Stimulated activated CD4-positive, alpha-beta T cell treated with anti-CD3 and anti-CD28 coated beads, Interleukin-15, amount 100 ng/mL, for 48 hours (primary cell): ENCODE measurements at regions not wholly inside any gene's neighbourhood (a gene's known extent, or its start where the extent isn't known, plus 50 kb on each side); places are given as distances from the start of the nearest gene placed in this dataset.

ENCODE experiments used
- DNase-seq, 2 donors: peaks; one replicate each; pipeline ENCODE4 v3.0.0-alpha.2; 2020; ENCODE audit warnings: low read depth in 2 of 2

DNA sequence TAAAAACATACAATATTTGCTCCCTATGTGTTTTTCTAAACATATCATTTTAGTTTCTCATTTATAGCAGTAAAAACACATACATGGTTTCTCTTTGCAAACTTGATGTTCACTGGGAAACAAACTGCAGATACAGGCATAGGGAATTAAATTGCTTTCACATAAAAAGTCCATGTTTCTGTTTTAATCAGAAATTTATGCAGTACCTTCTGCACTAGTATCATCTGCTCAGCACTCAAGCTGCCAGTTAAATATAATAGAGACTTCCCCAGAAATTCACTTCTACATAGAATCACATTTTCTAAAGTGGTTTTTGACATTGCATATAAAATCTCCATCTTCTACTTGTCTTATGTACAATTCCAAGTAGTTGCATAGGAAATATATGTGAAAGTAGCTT lies 1107.3 kb upstream of the NRXN1 start:
- DNase-seq = no peak

DNA sequence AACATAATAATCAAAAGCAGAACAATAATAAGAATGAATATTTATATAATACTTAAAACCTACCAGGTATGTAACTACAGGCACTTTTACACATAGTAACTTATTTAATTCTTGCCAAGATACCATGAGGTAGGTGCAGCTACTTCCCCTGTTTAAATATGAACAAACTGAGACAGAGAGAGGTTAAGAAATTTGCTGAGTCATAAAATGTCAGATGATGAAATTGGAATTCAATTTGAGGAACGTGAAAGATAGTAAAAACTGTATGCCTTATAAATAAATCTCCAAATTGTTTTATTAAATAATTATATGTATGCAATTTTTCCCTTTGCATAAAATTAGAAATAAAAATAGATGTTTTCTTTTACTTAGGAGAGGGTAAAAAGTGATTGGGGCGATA lies 1103.3 kb upstream of the NRXN1 start:
- DNase-seq = no peak

DNA sequence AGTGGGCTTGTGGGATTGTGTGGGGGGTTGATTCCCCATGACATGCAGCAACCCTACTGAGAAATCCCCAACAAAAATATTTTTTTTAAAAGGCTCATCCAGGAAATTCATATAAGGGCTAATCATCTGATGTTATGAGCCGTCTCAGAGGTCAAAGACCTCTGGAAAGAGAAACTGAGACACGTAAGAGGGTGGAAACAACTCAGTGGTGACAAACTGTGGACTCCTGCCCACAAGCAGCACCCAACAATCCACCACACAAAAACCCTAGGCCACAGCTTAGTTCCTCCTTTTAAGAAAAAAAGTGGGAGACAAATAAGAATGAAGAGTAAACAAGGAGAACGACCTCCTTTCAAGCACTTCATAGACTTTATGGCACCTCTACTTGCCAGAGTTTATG lies 1096.1 kb upstream of the NRXN1 start:
- DNase-seq = no peak

DNA sequence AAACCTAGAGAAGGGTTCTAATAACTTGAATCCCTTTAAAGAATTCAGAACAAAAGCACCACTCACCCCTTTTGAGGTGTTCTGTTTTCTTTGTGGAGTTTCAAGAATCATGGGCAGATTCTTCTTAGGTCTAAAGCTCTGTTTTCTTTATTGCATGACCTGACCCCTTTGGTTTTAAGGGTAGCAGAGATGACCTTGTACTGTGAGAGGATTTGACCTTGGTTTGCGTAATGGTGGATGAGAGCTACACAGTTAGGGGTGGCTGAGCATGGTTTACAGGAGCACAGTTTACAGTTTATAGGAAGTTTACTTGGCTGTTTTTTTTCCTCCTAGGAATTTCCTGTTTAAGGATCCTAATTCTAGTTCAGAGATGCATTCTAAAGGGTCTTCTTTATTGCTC lies 1095.6 kb upstream of the NRXN1 start:
- no peak for DNase-seq

DNA sequence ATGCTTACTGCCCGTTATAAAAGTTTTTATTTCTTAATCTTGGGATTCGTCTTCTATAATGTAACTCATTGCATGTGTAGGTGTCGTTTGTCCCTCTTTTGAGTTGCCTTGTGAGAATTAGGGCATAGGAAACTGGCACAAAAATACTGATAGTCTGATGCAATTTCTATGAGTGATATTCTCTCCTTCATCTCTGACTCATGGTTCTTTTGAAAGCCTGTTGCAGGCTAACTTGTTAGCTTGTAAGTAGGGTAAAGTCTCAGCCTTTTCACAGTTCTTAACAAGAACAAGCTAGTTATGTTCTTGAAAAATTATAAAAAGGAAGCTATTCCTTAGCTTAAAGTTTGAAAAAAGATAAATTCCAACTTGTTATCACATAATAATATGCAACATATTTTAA lies 1085.4 kb upstream of the NRXN1 start:
- no peak for DNase-seq

DNA sequence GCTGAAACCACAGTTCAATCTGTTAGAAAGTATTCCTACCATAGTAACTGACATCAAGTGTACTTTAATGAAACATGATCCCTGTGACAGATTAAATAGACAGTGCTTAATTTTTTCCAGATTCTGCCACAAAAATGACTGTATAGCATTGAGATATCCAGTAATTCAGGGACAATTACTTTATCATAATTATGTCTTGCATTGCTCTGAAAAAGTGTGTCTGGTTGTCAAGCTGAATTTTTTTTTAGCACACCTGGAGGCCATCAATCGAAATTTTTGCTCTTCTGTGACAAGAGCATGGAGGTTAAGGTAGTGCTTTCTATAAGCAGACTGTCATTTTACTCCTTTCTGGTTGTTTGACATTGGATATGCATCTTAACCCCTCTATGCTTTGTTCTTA lies 1083.8 kb upstream of the NRXN1 start:
- DNase-seq = no peak

DNA sequence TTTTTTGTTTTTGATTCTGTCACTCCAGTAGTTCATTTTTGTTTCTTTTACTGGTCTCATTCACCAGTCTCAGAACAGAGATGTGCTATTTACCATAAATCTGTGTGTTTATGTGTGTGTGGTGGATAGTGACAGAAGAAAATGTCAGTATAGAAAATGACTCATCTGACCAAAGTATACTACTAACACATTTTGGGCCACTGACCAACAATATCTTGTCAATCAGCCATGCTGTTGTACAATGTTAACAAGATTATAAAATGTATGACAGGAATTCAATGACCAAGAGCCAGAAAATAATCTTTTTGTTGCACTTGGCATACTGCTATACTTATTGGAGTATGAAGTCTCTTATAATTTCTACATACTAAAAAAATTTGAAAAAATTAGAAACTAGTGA lies 1081.4 kb upstream of the NRXN1 start:
- no peak for DNase-seq

DNA sequence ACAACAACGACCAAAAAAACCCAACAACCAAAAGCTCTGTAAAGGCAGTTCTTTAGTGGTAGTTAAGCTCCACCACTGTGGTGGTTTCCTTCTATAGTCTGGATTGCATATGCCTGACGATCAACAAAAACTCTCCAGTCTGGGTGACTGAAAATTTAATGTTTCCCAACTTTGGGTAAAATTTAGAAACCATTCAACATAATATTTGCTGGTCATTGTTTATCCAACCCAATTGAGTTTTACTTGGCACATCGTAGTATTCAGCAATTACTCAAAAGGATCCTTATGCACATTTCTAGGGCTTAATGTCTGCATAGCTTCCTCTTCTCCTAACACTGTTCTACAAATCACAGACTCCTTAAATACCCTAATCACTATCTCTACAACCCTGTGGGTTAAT lies 1080.2 kb upstream of the NRXN1 start:
- no peak for DNase-seq

DNA sequence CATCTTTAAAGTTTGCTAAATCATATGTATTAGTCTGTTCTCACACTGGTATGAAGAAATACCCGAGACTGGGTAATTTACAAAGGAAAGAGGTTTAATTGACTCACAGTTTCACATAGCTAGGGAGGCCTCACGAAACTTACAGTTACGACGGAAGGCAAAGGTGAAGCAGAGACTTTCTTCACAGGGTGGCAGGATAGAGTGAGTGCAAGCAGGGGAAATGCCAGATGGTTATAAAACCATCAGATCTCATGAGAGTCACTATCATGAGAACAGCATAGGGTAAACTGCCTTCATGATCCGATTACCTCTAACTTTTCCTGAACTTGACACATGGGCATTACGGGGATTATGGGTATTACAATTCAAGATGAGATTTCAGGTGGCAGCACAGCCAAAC lies 1075.2 kb upstream of the NRXN1 start:
- DNase-seq = no peak

DNA sequence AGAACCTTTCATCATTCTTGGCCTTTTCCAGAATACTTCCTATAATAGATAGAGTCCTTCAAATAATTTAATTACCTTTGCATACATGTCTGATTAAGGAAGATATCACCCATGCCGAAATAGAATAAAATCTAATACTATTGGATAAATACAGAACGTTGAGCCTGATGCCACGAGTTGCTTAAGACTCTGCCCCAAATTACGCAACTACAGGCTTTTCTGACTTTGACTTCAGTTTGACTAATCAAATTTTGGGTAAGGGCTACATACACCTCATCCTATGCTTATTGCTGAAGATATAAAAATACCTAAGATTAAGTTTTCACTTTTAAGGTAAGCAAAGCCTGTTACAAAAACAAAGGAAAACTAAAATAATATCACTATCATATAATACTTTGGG lies 1065.1 kb upstream of the NRXN1 start:
- DNase-seq = no peak

DNA sequence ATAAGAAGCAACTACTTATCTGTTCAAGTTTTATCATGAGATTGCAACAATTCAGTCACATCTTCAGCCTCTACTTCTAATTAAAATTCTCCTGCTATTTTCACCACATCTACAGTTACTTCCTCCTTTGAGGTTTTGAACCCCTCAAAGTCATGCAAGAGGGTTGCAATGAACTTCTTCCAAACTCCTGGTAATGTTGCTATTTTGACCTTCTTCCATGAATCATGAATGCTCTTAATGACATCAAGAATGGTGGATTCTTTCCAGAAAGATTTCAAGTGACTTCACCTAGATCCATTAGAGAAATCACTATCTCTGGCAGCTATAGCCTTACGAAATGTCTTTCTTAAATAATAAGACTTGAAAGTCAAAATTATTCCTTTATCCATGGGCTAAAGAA lies 1052.8 kb upstream of the NRXN1 start:
- DNase-seq = no peak

DNA sequence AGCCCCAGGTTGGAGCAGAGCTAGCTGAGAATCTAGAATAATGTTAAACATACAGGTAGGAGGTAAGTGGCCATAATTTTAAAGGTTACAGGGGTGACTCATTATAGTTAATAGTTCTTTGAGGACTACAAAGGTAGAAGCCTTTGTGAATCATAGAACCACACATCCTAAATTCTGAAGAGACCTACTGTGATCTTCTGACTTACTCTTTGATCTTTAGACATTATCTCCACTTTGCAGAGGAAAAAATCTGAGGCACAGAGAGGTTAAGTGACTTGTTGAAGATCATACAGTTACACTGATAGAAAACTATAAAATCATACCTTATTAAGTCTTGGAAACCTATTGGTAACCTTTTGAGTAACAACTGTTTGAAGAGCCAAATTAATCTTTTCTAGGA lies 1051.3 kb upstream of the NRXN1 start:
- DNase-seq = no peak

DNA sequence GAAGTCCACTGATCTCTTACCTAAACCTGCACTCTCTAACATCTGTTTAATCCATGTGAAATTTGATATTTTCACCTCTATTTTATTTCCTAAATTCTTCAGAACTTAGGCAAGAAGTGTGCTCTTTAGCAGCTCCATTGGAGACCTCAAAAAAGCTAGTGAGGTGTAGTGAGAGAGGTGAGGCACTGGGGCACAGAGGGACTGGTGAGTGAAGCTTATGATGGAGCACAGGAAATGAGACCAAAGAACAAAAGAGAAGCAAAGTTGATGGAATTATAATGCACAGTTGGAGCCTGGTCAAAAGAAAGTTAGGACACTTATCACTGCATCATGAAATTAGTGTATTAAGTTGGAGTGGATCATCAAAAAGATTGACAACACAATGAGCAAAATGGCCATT lies 1050.7 kb upstream of the NRXN1 start:
- DNase-seq = no peak

DNA sequence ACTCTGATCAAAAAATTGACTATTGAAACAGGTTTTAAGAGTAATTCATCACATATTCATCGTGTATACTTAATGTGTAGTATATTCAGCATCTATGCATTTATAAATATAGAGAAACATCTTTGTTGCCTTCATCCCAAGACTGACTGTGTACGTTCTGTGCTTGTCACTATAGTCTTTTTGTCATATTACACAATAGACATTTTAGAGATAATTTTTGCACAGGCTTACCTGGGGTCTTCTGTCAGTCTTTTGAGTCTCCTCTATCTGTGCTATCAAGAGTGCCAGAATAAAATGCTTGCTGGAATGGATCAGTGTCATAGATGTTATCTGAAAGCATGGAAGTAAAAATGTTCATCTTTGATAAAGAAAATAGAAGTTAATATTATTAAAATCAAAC lies 1047.7 kb upstream of the NRXN1 start:
- no peak for DNase-seq

DNA sequence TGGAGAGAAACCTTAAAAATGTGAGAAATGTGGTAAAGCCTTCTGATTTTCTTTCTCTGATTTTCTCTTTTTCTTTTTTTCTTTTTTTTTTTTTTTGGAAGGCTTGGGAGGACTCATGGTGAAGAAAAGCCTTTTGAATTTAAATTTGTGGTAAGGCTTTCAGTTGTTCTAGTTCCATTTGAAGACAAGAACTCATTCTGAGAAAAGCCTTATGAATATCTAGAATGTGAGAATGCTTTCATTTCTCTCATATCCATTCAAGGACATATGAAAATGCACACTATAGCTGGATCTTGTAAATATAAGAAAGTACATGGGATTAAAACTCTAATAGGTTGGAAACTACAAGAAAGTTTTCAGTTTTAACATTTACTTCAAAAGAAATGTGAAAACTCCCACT lies 1045.2 kb upstream of the NRXN1 start:
- no peak for DNase-seq

DNA sequence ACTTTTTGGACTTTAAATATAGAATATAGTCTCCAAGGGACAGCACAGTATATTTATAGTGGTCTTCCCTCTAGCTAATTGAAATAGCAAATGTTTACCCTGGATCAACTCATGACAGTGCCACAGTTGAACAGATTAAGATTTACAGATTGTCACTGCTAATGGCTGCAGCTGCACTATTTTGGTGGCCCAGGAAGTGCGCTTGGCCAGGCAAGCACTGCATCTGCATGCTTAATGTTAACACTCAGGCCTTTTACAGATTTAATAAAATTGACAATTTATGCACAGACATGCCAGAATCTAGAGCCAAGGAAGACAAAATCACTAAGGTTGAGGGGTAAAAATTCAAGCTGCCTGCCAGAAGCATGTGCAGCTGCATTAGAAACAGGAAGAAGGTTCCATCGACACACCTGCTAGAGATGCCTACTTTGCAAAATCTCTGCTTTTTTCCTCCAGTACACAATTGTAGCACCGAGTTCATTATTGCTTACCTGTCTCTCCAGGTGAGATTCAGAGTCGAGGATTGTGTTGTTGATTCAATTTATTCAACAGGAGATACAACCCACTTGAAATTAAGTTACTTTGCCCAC lies 1042.3 kb upstream of the NRXN1 start:
- no peak for DNase-seq

DNA sequence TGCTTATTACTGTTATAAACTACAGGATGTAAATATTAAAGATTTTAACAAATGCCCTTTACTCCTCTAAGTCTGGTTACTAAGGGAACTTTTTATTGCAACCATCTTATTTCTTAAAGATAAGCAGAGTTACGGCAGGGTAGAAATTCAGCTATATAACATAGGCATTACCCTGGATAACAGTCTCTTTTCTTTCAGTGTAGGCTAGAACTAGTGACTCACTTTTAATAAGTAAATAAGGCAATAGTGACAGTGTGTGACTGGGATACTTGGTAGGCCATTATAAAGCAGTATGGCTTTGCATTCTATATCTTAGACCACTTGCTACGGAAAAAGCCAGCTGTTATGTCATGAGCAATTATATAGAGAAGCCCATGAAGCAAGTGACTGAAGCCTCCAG lies 1041.0 kb upstream of the NRXN1 start:
- no peak for DNase-seq

DNA sequence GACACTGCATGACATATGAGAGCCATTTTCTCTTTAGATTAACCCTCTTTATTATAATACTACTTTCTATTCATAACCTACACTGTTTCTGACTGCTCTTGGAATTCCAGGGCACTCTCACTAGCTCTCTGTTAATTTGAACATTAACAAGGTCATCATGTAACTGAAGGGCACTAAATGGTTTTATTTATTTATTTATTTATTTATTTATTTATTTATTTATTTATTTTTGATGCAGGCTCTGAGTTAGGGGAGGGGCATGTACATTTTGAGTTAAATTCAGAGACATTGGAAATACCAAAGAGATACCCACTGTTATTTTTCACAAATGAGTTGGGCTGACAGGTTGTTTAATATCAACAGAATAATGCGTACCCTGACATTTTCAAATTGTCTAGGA lies 1038.7 kb upstream of the NRXN1 start:
- no peak for DNase-seq

DNA sequence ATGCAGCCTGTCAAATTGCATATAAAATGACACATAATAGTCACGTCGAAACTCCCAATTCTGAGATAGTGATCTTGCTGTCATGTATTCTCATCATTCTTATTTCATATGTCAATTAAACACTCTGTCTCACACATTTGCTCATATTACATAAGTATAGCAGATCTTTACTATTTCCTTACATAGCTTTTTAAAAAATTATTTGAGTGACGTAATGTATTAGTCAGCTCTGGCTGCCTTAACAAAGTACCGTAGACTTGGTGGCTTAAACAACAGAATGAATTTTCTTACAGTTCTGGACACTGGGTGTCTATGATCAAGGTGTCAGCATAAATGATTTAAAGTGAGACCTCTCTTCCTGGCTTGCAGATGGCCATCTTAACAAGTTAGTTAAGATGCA lies 1032.3 kb upstream of the NRXN1 start:
- no peak for DNase-seq

DNA sequence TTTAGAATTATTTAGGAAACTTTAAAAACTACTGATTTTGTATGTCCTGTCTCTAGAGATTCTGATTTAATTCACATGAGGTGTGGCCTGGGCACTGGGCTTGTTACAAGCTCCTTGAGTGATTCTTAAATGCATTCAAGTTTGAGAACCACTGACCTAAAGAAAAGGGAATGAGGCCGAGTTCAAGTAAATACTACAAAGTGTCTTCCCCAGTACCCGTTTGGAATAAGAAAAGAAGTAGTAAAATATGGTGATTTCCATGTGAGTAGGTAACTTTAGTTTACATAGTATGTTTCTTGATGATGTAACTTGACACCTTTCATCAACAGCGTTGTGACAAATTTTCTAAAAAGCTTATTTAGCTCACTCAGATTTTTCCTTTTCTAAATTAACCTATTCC lies 1022.9 kb upstream of the NRXN1 start:
- no peak for DNase-seq

DNA sequence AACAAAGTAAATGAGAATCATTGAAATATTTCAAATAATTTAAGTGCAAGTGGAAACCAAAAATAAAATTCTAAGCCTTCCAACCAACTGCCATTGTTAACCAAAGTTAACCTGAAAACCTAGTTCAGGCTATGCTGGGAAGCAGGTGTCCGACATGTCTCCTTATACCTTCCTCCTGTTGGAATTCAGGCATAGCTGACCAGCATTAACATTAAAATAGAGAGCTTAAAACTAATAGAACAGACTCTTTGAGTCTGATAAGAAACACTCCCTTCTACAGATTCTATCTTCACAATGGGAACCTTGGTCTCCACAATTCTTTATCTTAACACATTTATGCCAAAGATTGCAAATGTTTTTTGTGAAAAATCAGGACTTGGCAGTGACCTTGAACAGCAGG lies 1004.9 kb upstream of the NRXN1 start:
- no peak for DNase-seq

DNA sequence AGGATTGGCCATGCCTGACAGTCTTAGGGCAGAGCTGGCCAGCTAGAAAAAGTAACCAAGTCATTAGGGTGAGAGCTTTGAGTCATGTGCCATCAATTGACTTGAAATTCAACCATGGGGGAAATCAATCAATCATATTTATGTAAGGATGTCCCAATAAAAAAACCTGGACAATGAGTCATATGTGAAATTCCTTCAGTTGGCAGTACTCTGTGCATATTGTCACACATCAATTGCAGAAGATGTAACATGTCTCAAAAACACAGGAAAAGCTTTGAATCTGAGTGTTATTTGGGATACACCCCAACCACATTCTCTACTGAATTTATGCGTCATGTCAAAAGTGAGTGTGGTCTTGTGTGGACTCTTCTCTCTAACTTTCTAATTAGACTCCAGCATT lies 1004.1 kb upstream of the NRXN1 start:
- no peak for DNase-seq

DNA sequence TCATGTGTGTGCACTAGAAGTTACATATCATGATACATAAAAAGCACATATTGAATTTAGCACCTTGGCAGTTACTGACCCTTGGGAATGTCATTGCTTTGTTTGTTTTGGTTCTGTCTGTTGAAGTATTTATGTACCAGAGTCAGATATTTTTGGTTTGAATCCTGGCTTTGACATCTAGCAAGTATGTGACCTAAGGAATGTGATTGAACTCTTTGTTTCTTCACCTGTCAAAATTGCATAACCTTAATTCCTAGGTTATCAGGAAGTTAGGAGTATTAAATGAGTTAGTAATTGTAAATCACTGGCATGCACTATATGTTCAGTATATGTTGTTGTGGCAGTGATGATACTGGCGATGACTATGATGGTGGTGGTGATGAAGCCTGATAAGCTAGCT lies 1003.5 kb upstream of the NRXN1 start:
- no peak for DNase-seq

DNA sequence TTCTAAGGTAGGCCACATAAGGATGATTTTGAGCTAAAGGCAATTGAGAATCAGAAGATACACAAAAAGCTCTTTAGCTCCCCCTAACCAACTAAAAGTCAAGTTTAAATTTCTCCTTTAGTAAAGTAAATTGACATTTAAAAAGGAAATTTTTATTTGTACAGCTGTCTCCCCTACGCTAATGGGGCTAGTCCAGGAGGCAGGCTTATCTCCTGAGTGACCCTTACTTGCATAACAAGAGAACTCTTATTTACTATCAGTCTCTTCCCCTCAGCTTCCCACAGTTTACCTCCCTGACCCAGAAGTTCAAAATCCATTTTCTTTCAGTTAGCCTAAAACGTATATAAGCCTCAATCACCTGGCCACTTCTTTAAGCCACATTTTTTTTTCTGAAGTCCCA lies 1002.8 kb upstream of the NRXN1 start:
- no peak for DNase-seq

DNA sequence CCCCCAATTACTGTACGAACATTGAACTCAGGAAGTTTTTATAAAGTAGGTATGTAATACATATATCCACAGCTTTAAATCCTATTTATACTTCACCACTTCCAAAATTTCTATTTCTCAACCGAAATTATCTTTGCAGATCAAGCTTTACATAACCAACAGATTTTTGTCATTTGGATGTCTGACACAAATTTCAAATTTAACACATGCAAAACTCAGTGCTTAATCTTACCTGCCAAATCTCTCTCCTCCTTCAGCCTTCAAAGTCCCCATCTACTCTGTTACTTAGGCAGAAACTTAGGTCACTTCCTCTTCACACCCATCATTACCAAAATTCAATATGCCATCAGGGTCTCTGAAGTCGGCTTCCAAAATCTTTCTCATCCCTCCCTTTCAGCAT lies 990.1 kb upstream of the NRXN1 start:
- DNase-seq = no peak
